WTC11 (cell line): ENCODE measurements at regions not wholly inside any gene's neighbourhood (a gene's known extent, or its start where the extent isn't known, plus 50 kb on each side); places are given as distances from the start of the nearest gene placed in this dataset.

Experiments
- ATAC-seq: fragments of 200-7000 bp; cut with Tn5 transposase; 2 replicates; pipeline ENCODE4 v1.10.0; 2021; ENCODE audit warnings: mild to moderate bottlenecking, moderate library complexity
- CTCF ChIA-PET: fragments of 300-600 bp; sonication (Branson Sonifier 250); formaldehyde crosslinking; loops from one replicate; lab custom pipeline; 2021; ENCODE audit warnings: antibody characterized with exemption; lab: Charles Lee
- POLR2A ChIA-PET: fragments of 350-600 bp; sonication (Branson Sonifier 250); formaldehyde crosslinking; loops from one replicate; lab custom pipeline; 2021; ENCODE audit warnings: antibody characterized with exemption; lab: Charles Lee
- DNase-seq: peaks from one replicate; pipeline ENCODE4 v3.0.0; 2021; ENCODE audit warnings: low spot score
- H3K27ac Mint-ChIP-seq: 2 replicates; pipeline ENCODE4 v1.8.0; 2021; ENCODE audit warnings: mixed read lengths
- H3K27me3 Mint-ChIP-seq: 2 replicates; pipeline ENCODE4 v1.8.0; 2021; ENCODE audit warnings: low read depth, mild to moderate bottlenecking, moderate library complexity, mixed read lengths
- H3K36me3 Mint-ChIP-seq: 2 replicates; pipeline ENCODE4 v1.8.0; 2021; ENCODE audit warnings: mixed read lengths
- H3K4me1 Mint-ChIP-seq: 2 replicates; pipeline ENCODE4 v1.8.0; 2022; ENCODE audit warnings: mixed read lengths
- H3K4me3 Mint-ChIP-seq: 2 replicates; pipeline ENCODE4 v1.8.0; 2021; ENCODE audit warnings: mild to moderate bottlenecking, moderate library complexity, mixed read lengths
- H3K9me3 Mint-ChIP-seq: 2 replicates; pipeline ENCODE4 v1.8.0; 2021; ENCODE audit warnings: mixed read lengths
- ERG ChIP-seq: fragments of 250-450 bp; sonication (Bioruptor Pico); IDR thresholded peaks from 2 replicates; pipeline ENCODE4 v1.8.0; 2021; ENCODE audit warnings: mild to moderate bottlenecking
- ETV6 ChIP-seq: sonication (generic); formaldehyde crosslinking; IDR thresholded peaks from 2 replicates; pipeline ENCODE4 v1.8.1; 2022; ENCODE audit warnings: mild to moderate bottlenecking, missing genetic modification reagents
- FOXK1 ChIP-seq: sonication (generic); formaldehyde crosslinking; IDR thresholded peaks from 2 replicates; pipeline ENCODE4 v1.8.0; 2022; ENCODE audit warnings: mild to moderate bottlenecking, moderate library complexity, missing genetic modification reagents
- GRHL2 ChIP-seq: fragments of 250-450 bp; sonication (Bioruptor Pico); IDR thresholded peaks from 2 replicates; pipeline ENCODE4 v1.8.0; 2022; ENCODE audit warnings: mild to moderate bottlenecking, moderate library complexity; ENCODE audit not compliant: insufficient replicate concordance, severe bottlenecking
- IRF2 ChIP-seq: sonication (generic); formaldehyde crosslinking; IDR thresholded peaks from 2 replicates; pipeline ENCODE4 v1.8.0; 2022; ENCODE audit warnings: low read depth, missing genetic modification reagents, borderline replicate concordance
- JAZF1 ChIP-seq: fragments of 250-450 bp; sonication (Bioruptor Pico); IDR thresholded peaks from 2 replicates; pipeline ENCODE4 v1.9.0; 2021; ENCODE audit warnings: moderate library complexity, mild to moderate bottlenecking, inconsistent platforms
- OVOL2 ChIP-seq: fragments of 250-450 bp; sonication (Bioruptor Pico); IDR thresholded peaks from 2 replicates; pipeline ENCODE4 v1.9.0; 2021; ENCODE audit warnings: mild to moderate bottlenecking, borderline replicate concordance
- TP53 ChIP-seq: sonication (generic); formaldehyde crosslinking; IDR thresholded peaks from 2 replicates; pipeline ENCODE4 v1.8.1; 2023; ENCODE audit warnings: mild to moderate bottlenecking, missing genetic modification reagents
- ZMAT4 ChIP-seq: fragments of 250-450 bp; sonication (Bioruptor Pico); IDR thresholded peaks from 2 replicates; pipeline ENCODE4 v1.9.0; 2021; ENCODE audit warnings: mild to moderate bottlenecking
- ZNF219 ChIP-seq: sonication (generic); formaldehyde crosslinking; IDR thresholded peaks from 2 replicates; pipeline ENCODE4 v1.8.0; 2023; ENCODE audit warnings: missing genetic modification reagents, mild to moderate bottlenecking, borderline replicate concordance
- ZNF317 ChIP-seq: sonication (generic); formaldehyde crosslinking; IDR thresholded peaks from 2 replicates; pipeline ENCODE4 v1.8.1; 2023; ENCODE audit warnings: low read depth, mild to moderate bottlenecking, moderate library complexity, missing genetic modification reagents, borderline replicate concordance
- ZNF532 ChIP-seq: fragments of 250-450 bp; sonication (Bioruptor Pico); IDR thresholded peaks from 2 replicates; pipeline ENCODE4 v1.9.0; 2021; ENCODE audit warnings: mild to moderate bottlenecking, borderline replicate concordance
- TF ChIP-seq, protein P1 (sequence below): sonication (generic); formaldehyde crosslinking; conservative IDR thresholded peaks from 2 replicates; pipeline ENCODE4 v1.8.1; 2023; ENCODE audit warnings: mild to moderate bottlenecking, low read depth, missing genetic modification reagents, moderate library complexity
- TF ChIP-seq, protein P2 (sequence below): sonication (generic); formaldehyde crosslinking; IDR thresholded peaks from 2 replicates; pipeline ENCODE4 v1.8.0; 2023; ENCODE audit warnings: mild to moderate bottlenecking, missing genetic modification reagents
- TF ChIP-seq, protein P3 (sequence below): sonication (generic); formaldehyde crosslinking; IDR thresholded peaks from 2 replicates; pipeline ENCODE4 v1.8.1; 2023; ENCODE audit warnings: mild to moderate bottlenecking, missing genetic modification reagents, moderate library complexity
- TF ChIP-seq, protein P4 (sequence below): sonication (generic); formaldehyde crosslinking; IDR thresholded peaks from 2 replicates; pipeline ENCODE4 v1.8.1; 2022; ENCODE audit warnings: mild to moderate bottlenecking, moderate library complexity, missing genetic modification reagents

DNA sequence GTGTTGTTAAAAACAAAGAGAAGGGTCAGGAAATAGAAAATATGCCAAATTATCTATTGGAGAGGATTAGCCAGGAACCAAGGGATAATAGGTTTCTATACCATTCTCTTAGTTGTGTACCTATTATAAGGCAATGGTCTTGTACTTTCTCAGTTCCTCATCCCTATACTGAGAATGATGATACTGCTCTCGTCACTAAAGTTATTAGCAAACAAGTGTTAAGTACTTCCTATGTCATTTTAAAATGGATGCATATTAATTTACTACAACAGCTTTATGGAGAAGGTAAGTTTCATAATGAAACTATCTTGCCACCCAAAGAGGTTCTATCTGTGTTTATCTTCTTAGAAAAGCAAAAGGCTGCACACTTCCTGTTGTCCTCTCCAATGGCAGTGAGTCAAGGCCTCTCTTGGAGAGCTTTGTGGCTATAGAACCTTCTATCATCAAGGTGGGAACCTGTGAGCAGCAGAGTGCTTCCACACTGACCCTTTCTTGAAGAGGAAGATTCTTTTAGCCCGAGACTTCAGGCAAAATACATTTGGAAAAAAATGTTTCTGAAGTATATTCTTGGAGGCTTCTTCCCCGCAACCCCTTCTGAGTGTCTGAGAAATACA is 460.7 kb upstream of the FANCL start:
- DNase-seq (no peak), ATAC-seq (no peak)
- H3K36me3 Mint-ChIP-seq: no peaks in the 10 kb centered on the region
- H3K27ac Mint-ChIP-seq: no peak overlapping the region
- TF ChIP-seq, protein P1, sequence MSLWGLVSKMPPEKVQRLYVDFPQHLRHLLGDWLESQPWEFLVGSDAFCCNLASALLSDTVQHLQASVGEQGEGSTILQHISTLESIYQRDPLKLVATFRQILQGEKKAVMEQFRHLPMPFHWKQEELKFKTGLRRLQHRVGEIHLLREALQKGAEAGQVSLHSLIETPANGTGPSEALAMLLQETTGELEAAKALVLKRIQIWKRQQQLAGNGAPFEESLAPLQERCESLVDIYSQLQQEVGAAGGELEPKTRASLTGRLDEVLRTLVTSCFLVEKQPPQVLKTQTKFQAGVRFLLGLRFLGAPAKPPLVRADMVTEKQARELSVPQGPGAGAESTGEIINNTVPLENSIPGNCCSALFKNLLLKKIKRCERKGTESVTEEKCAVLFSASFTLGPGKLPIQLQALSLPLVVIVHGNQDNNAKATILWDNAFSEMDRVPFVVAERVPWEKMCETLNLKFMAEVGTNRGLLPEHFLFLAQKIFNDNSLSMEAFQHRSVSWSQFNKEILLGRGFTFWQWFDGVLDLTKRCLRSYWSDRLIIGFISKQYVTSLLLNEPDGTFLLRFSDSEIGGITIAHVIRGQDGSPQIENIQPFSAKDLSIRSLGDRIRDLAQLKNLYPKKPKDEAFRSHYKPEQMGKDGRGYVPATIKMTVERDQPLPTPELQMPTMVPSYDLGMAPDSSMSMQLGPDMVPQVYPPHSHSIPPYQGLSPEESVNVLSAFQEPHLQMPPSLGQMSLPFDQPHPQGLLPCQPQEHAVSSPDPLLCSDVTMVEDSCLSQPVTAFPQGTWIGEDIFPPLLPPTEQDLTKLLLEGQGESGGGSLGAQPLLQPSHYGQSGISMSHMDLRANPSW (CRISPR knock-in tag): no peak
- no peak for TF ChIP-seq FOXK1 (CRISPR knock-in tag)
- no peak for TF ChIP-seq IRF2
- no peak for TF ChIP-seq TP53 (CRISPR knock-in tag)
- H3K9me3 Mint-ChIP-seq: no peaks in the 10 kb centered on the region
- H3K4me3 Mint-ChIP-seq: no peak overlapping the region
- CTCF ChIA-PET: interaction anchor here (1.0 to 1.5 kb wide), 3 partner anchors 9 to 480 kb away, joined by 3 to 4 read pairs (median 3); no protein-coding TSS in a partner anchor
- peaks cover 11% of the 10 kb centered on the region for H3K4me1 Mint-ChIP-seq
- POLR2A ChIA-PET: interaction anchor here (0.6 kb wide), 1 partner anchor 942 kb away, joined by 6 read pairs; no protein-coding TSS in a partner anchor
- H3K27me3 Mint-ChIP-seq: no peaks in the 10 kb centered on the region

GRCh38 chr2:58700591-58700990 is 459.5 kb upstream of the FANCL start:
- Mint-ChIP-seq H3K27me3 (no peaks in the 10 kb centered on the region), H3K4me1 (peaks cover 11% of the 10 kb centered on the region), H3K9me3 (no peaks in the 10 kb centered on the region), H3K36me3 (no peaks in the 10 kb centered on the region), H3K27ac (no peak overlapping the region), H3K4me3 (no peak overlapping the region)
- DNase-seq (no peak), ATAC-seq (no peak)
- ChIA-PET POLR2A (no interaction called here), CTCF (interaction anchor here (1.5 kb wide), 1 partner anchor 481 kb away, joined by 3 read pairs; no protein-coding TSS in a partner anchor)
- TF ChIP-seq, protein P2, sequence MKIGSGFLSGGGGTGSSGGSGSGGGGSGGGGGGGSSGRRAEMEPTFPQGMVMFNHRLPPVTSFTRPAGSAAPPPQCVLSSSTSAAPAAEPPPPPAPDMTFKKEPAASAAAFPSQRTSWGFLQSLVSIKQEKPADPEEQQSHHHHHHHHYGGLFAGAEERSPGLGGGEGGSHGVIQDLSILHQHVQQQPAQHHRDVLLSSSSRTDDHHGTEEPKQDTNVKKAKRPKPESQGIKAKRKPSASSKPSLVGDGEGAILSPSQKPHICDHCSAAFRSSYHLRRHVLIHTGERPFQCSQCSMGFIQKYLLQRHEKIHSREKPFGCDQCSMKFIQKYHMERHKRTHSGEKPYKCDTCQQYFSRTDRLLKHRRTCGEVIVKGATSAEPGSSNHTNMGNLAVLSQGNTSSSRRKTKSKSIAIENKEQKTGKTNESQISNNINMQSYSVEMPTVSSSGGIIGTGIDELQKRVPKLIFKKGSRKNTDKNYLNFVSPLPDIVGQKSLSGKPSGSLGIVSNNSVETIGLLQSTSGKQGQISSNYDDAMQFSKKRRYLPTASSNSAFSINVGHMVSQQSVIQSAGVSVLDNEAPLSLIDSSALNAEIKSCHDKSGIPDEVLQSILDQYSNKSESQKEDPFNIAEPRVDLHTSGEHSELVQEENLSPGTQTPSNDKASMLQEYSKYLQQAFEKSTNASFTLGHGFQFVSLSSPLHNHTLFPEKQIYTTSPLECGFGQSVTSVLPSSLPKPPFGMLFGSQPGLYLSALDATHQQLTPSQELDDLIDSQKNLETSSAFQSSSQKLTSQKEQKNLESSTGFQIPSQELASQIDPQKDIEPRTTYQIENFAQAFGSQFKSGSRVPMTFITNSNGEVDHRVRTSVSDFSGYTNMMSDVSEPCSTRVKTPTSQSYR (CRISPR knock-in tag): no peak
- TF ChIP-seq ZNF219 (CRISPR knock-in tag): no peak
- TF ChIP-seq GRHL2 (CRISPR knock-in tag): no peak
- TF ChIP-seq, protein P3, sequence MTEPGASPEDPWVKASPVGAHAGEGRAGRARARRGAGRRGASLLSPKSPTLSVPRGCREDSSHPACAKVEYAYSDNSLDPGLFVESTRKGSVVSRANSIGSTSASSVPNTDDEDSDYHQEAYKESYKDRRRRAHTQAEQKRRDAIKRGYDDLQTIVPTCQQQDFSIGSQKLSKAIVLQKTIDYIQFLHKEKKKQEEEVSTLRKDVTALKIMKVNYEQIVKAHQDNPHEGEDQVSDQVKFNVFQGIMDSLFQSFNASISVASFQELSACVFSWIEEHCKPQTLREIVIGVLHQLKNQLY (CRISPR knock-in tag): no peak
- no peak for TF ChIP-seq JAZF1 (CRISPR knock-in tag)
- TF ChIP-seq OVOL2 (CRISPR knock-in tag): no peak
- TF ChIP-seq ZNF532 (CRISPR knock-in tag): no peak
- TF ChIP-seq ERG: no peak
- TF ChIP-seq, protein P4, sequence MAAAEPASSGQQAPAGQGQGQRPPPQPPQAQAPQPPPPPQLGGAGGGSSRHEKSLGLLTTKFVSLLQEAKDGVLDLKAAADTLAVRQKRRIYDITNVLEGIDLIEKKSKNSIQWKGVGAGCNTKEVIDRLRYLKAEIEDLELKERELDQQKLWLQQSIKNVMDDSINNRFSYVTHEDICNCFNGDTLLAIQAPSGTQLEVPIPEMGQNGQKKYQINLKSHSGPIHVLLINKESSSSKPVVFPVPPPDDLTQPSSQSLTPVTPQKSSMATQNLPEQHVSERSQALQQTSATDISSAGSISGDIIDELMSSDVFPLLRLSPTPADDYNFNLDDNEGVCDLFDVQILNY: no peak
- TF ChIP-seq ETV6: no peak
- TF ChIP-seq ZMAT4 (CRISPR knock-in tag): no peak
- no peak for TF ChIP-seq IRF2
- TF ChIP-seq ZNF317: no peak
